ENCODE measurements at regions not wholly inside any gene's neighbourhood (a gene's known extent, or its start where the extent isn't known, plus 50 kb on each side); places are given as distances from the start of the nearest gene placed in this dataset.

GRCh38 chr4:117420948-117421347 lies 335.6 kb upstream of the TRAM1L1 start:
- TF ChIP-seq CTCF (conservative IDR thresholded peaks at IDR 0.05; ENCODE audit: low read length) (no peak), EZH2phosphoT487 (IDR thresholded peaks at IDR 0.05; ENCODE audit: borderline replicate concordance, low read depth, low read length) (no peak)
